ENCODE measurements at regions not wholly inside any gene's neighbourhood (a gene's known extent, or its start where the extent isn't known, plus 50 kb on each side); places are given as distances from the start of the nearest gene placed in this dataset.

DNA sequence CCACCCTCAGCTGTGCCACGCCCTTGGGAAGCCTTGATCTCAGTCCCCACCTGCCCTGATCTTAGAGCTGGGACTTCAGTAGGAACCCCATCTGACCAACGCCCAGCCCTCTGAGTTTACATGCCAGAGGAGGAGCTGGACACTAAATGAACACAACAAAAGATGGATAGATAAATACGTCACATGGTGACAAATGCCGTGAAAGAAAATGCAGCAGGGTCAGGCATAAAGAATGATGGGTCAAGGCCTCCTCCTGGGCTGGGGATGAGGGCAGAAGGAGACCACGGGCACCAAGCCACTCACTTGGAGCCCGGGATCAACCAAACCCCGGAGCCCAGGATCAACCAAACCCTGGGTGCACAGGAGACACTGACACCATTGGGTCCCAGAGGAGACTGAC lies 354.9 kb downstream of the C16orf95 start:
- H3K9me3 ChIP-seq (ENCODE audit: low read depth, low read length, poor library complexity, severe bottlenecking): no peaks in the 10 kb centered on the region
- ChIA-PET POLR2A (ENCODE audit: low non-redundant PET) (no interaction called here), CTCF (no interaction called here)
- H3K27me3 ChIP-seq (replicated peaks; ENCODE audit: insufficient read depth, low read depth, low read length, poor library complexity): no peaks in the 10 kb centered on the region
- TF ChIP-seq, protein P1, sequence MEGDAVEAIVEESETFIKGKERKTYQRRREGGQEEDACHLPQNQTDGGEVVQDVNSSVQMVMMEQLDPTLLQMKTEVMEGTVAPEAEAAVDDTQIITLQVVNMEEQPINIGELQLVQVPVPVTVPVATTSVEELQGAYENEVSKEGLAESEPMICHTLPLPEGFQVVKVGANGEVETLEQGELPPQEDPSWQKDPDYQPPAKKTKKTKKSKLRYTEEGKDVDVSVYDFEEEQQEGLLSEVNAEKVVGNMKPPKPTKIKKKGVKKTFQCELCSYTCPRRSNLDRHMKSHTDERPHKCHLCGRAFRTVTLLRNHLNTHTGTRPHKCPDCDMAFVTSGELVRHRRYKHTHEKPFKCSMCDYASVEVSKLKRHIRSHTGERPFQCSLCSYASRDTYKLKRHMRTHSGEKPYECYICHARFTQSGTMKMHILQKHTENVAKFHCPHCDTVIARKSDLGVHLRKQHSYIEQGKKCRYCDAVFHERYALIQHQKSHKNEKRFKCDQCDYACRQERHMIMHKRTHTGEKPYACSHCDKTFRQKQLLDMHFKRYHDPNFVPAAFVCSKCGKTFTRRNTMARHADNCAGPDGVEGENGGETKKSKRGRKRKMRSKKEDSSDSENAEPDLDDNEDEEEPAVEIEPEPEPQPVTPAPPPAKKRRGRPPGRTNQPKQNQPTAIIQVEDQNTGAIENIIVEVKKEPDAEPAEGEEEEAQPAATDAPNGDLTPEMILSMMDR (conservative IDR thresholded peaks at IDR 0.05; ENCODE audit: low read depth, low read length): no peak
- no peak for TF ChIP-seq EZH2 (IDR thresholded peaks at IDR 0.05; ENCODE audit: borderline replicate concordance, low read depth, low read length, poor library complexity, severe bottlenecking)
- peaks cover 7% of the 10 kb centered on the region for H3K4me1 ChIP-seq (ENCODE audit: insufficient read depth, low read length, poor library complexity, severe bottlenecking)
- no peak overlapping the region for H3K27ac ChIP-seq (ENCODE audit: low read depth, low read length, poor library complexity, severe bottlenecking)
- no TSS peak for BruUV-seq (replicated peaks)
- no peaks in the 10 kb centered on the region for H3K36me3 ChIP-seq (ENCODE audit: insufficient read depth, low read length, poor library complexity, severe bottlenecking)
- DNase-seq (ENCODE audit: low spot score): no peak
- intact Hi-C loops (cut with micrococcal nuclease; ENCODE audit: unreplicated experiment): no loop called here
- no peak overlapping the region for H3K4me3 ChIP-seq (ENCODE audit: low read depth, low read length, poor library complexity, severe bottlenecking)

DNA sequence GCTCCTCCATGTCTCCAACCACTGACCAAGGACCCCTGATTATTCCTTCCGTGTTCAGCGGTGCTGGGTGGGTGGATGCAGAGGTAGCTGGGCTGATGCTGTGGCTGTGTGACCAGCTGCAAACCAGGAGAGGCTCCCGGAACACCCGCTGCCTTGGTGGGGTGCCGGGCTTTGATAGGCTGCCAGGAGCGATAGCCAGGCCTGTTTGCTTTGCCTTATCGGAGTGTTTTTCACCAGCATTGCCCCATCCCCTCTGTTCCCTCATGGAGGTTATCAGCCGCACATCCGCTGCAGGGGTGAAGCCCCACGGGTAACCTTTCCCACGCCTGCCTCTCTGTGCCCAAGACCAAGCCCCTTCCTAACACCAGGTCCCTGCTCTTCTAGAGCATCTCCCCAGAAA lies 354.3 kb downstream of the C16orf95 start:
- no TSS peak for BruUV-seq (replicated peaks)
- Histone ChIP-seq H3K36me3 (ENCODE audit: insufficient read depth, low read length, poor library complexity, severe bottlenecking) (no peaks in the 10 kb centered on the region), H3K4me3 (ENCODE audit: low read depth, low read length, poor library complexity, severe bottlenecking) (no peak overlapping the region), H3K4me1 (ENCODE audit: insufficient read depth, low read length, poor library complexity, severe bottlenecking) (peaks cover 7% of the 10 kb centered on the region), H3K9me3 (ENCODE audit: low read depth, low read length, poor library complexity, severe bottlenecking) (no peaks in the 10 kb centered on the region), H3K27me3 (replicated peaks; ENCODE audit: insufficient read depth, low read depth, low read length, poor library complexity) (no peaks in the 10 kb centered on the region), H3K27ac (ENCODE audit: low read depth, low read length, poor library complexity, severe bottlenecking) (no peak overlapping the region)
- intact Hi-C loops (cut with micrococcal nuclease; ENCODE audit: unreplicated experiment): no loop called here
- CTCF ChIA-PET: no interaction called here
- no peak for DNase-seq (ENCODE audit: low spot score)
- TF ChIP-seq, protein P1 (conservative IDR thresholded peaks at IDR 0.05; ENCODE audit: low read depth, low read length): no peak
- no peak for TF ChIP-seq EZH2 (IDR thresholded peaks at IDR 0.05; ENCODE audit: borderline replicate concordance, low read depth, low read length, poor library complexity, severe bottlenecking)
- POLR2A ChIA-PET (ENCODE audit: low non-redundant PET): no interaction called here

DNA sequence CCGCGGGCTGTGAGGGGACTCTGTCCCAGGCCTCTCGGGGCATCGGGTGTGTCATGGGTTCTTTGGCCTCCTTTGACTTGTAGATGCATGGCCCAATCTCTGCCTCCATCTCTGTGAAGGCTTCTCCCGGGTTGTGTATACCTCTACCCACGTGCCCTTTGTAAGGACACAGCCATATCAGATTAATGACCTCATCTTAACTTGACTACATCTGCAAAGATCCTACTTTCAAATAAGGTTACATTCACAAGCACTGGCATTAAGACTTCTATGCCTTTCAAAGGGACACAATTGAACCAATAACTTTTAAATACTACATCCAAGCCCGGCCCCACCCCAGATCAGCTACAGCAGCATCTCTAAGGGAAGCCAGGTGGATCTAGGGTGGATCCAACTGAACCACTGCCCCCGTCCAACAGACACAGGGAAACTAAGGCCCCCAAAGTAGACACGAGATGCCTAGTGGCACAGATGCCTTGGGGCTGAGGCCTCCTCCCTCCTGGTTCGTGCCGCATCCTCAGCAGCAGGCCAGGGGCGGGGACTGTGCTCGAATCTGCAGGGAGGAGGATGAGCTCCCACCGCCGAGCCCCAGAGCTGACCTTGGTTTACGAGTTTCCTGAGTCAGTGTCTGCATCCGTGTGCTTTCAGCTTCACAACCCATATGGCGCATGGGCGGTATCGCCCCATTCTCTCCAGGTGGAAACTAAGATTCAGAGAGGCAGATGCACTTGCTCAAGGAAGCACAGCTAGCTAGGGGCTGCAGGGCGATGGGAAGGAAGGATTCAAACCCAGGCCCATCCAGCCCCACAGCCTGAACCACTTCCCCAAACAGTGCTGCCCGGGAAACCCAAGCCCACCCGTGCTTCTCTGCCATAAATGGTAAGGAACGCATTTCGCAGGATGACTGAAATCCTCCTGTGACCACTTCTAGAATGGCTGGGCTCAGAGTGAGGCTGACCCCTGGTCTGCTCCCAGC lies 353.3 kb downstream of the C16orf95 start:
- no peaks in the 10 kb centered on the region for H3K9me3 ChIP-seq (ENCODE audit: low read depth, low read length, poor library complexity, severe bottlenecking)
- H3K27me3 ChIP-seq (replicated peaks; ENCODE audit: insufficient read depth, low read depth, low read length, poor library complexity): no peaks in the 10 kb centered on the region
- no peak for DNase-seq (ENCODE audit: low spot score)
- POLR2A ChIA-PET (ENCODE audit: low non-redundant PET): no interaction called here
- CTCF ChIA-PET: no interaction called here
- H3K27ac ChIP-seq (ENCODE audit: low read depth, low read length, poor library complexity, severe bottlenecking): no peak overlapping the region
- H3K4me3 ChIP-seq (ENCODE audit: low read depth, low read length, poor library complexity, severe bottlenecking): no peak overlapping the region
- TF ChIP-seq EZH2 (IDR thresholded peaks at IDR 0.05; ENCODE audit: borderline replicate concordance, low read depth, low read length, poor library complexity, severe bottlenecking): no peak
- TF ChIP-seq, protein P1 (conservative IDR thresholded peaks at IDR 0.05; ENCODE audit: low read depth, low read length): no peak
- peaks cover 7% of the 10 kb centered on the region for H3K4me1 ChIP-seq (ENCODE audit: insufficient read depth, low read length, poor library complexity, severe bottlenecking)
- H3K36me3 ChIP-seq (ENCODE audit: insufficient read depth, low read length, poor library complexity, severe bottlenecking): no peaks in the 10 kb centered on the region
- intact Hi-C loops (cut with micrococcal nuclease; ENCODE audit: unreplicated experiment): no loop called here
- BruUV-seq (replicated peaks): no TSS peak
